WTC11 (cell line): ENCODE measurements at regions not wholly inside any gene's neighbourhood (a gene's known extent, or its start where the extent isn't known, plus 50 kb on each side); places are given as distances from the start of the nearest gene placed in this dataset.

ENCODE experiments used
- ATAC-seq: fragments of 200-7000 bp; cut with Tn5 transposase; 2 replicates; pipeline ENCODE4 v1.10.0; 2021; ENCODE audit warnings: mild to moderate bottlenecking, moderate library complexity
- CTCF ChIA-PET: fragments of 300-600 bp; sonication (Branson Sonifier 250); formaldehyde crosslinking; loops from one replicate; lab custom pipeline; 2021; ENCODE audit warnings: antibody characterized with exemption; lab: Charles Lee
- POLR2A ChIA-PET: fragments of 350-600 bp; sonication (Branson Sonifier 250); formaldehyde crosslinking; loops from one replicate; lab custom pipeline; 2021; ENCODE audit warnings: antibody characterized with exemption; lab: Charles Lee
- DNase-seq: peaks from one replicate; pipeline ENCODE4 v3.0.0; 2021; ENCODE audit warnings: low spot score
- H3K27ac Mint-ChIP-seq: 2 replicates; pipeline ENCODE4 v1.8.0; 2021; ENCODE audit warnings: mixed read lengths
- H3K27me3 Mint-ChIP-seq: 2 replicates; pipeline ENCODE4 v1.8.0; 2021; ENCODE audit warnings: low read depth, mild to moderate bottlenecking, moderate library complexity, mixed read lengths
- H3K36me3 Mint-ChIP-seq: 2 replicates; pipeline ENCODE4 v1.8.0; 2021; ENCODE audit warnings: mixed read lengths
- H3K4me1 Mint-ChIP-seq: 2 replicates; pipeline ENCODE4 v1.8.0; 2022; ENCODE audit warnings: mixed read lengths
- H3K4me3 Mint-ChIP-seq: 2 replicates; pipeline ENCODE4 v1.8.0; 2021; ENCODE audit warnings: mild to moderate bottlenecking, moderate library complexity, mixed read lengths
- H3K9me3 Mint-ChIP-seq: 2 replicates; pipeline ENCODE4 v1.8.0; 2021; ENCODE audit warnings: mixed read lengths
- ATF1 ChIP-seq: sonication (generic); formaldehyde crosslinking; IDR thresholded peaks from 2 replicates; pipeline ENCODE4 v1.8.1; 2023; ENCODE audit warnings: mild to moderate bottlenecking, moderate library complexity, missing genetic modification reagents
- CREM ChIP-seq: sonication (generic); formaldehyde crosslinking; IDR thresholded peaks from 2 replicates; pipeline ENCODE4 v1.8.1; 2022; ENCODE audit warnings: mild to moderate bottlenecking, missing genetic modification reagents, moderate library complexity
- JAZF1 ChIP-seq: fragments of 250-450 bp; sonication (Bioruptor Pico); IDR thresholded peaks from 2 replicates; pipeline ENCODE4 v1.9.0; 2021; ENCODE audit warnings: moderate library complexity, mild to moderate bottlenecking, inconsistent platforms
- NR3C1 ChIP-seq: sonication (generic); formaldehyde crosslinking; conservative IDR thresholded peaks from 2 replicates; pipeline ENCODE4 v1.8.1; 2023; ENCODE audit warnings: low read depth, mild to moderate bottlenecking, missing genetic modification reagents
- OVOL2 ChIP-seq: fragments of 250-450 bp; sonication (Bioruptor Pico); IDR thresholded peaks from 2 replicates; pipeline ENCODE4 v1.9.0; 2021; ENCODE audit warnings: mild to moderate bottlenecking, borderline replicate concordance
- SP1 ChIP-seq: sonication (generic); formaldehyde crosslinking; conservative IDR thresholded peaks from 2 replicates; pipeline ENCODE4 v1.8.1; 2022; ENCODE audit warnings: missing genetic modification reagents
- TP53 ChIP-seq: sonication (generic); formaldehyde crosslinking; IDR thresholded peaks from 2 replicates; pipeline ENCODE4 v1.8.1; 2023; ENCODE audit warnings: mild to moderate bottlenecking, missing genetic modification reagents
- ZNF121 ChIP-seq: sonication (generic); formaldehyde crosslinking; IDR thresholded peaks from 2 replicates; pipeline ENCODE4 v1.8.0; 2023; ENCODE audit warnings: missing genetic modification reagents
- ZNF219 ChIP-seq: sonication (generic); formaldehyde crosslinking; IDR thresholded peaks from 2 replicates; pipeline ENCODE4 v1.8.0; 2023; ENCODE audit warnings: missing genetic modification reagents, mild to moderate bottlenecking, borderline replicate concordance
- TF ChIP-seq, protein P1 (sequence below): sonication (generic); formaldehyde crosslinking; IDR thresholded peaks from 2 replicates; pipeline ENCODE4 v1.8.1; 2023; ENCODE audit warnings: mild to moderate bottlenecking, missing genetic modification reagents
- TF ChIP-seq, protein P2 (sequence below): sonication (generic); formaldehyde crosslinking; IDR thresholded peaks from 2 replicates; pipeline ENCODE4 v1.8.1; 2022; ENCODE audit warnings: low read depth, mild to moderate bottlenecking, moderate library complexity, missing genetic modification reagents, borderline replicate concordance
- TF ChIP-seq, protein P3 (sequence below): sonication (generic); formaldehyde crosslinking; IDR thresholded peaks from 2 replicates; pipeline ENCODE4 v1.8.0; 2022; ENCODE audit warnings: mild to moderate bottlenecking, missing genetic modification reagents
- TF ChIP-seq, protein P4 (sequence below): fragments of 250-450 bp; sonication (Bioruptor Pico); IDR thresholded peaks from 2 replicates; pipeline ENCODE4 v1.8.0; 2021; ENCODE audit warnings: mild to moderate bottlenecking
- TF ChIP-seq, protein P5 (sequence below): sonication (generic); formaldehyde crosslinking; IDR thresholded peaks from 2 replicates; pipeline ENCODE4 v1.8.0; 2022; ENCODE audit warnings: missing genetic modification reagents
- TF ChIP-seq, protein P6 (sequence below): sonication (generic); formaldehyde crosslinking; IDR thresholded peaks from 2 replicates; pipeline ENCODE4 v1.8.1; 2023; ENCODE audit warnings: mild to moderate bottlenecking, missing genetic modification reagents, moderate library complexity

DNA sequence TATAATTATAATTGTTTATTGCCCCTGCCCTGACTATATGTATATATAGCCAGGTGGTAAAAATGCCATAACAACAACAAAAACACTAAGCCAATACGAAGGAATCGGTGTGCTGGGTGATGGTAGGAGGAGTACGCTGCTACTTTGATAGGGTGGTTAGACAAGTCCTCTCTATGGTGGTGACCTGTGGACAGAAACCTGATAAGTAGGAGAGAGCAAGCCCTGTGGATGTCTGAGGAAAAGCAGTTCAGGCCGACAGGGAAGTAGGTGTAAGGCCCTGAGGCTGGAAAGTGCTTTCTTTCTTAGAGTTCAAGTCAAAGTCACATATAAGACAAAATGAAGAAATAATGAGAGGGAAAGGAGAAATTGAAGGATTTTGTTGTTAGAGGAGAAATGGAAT, 823.8 kb upstream of the CELF2 start (continued):
- TF ChIP-seq, protein P1, sequence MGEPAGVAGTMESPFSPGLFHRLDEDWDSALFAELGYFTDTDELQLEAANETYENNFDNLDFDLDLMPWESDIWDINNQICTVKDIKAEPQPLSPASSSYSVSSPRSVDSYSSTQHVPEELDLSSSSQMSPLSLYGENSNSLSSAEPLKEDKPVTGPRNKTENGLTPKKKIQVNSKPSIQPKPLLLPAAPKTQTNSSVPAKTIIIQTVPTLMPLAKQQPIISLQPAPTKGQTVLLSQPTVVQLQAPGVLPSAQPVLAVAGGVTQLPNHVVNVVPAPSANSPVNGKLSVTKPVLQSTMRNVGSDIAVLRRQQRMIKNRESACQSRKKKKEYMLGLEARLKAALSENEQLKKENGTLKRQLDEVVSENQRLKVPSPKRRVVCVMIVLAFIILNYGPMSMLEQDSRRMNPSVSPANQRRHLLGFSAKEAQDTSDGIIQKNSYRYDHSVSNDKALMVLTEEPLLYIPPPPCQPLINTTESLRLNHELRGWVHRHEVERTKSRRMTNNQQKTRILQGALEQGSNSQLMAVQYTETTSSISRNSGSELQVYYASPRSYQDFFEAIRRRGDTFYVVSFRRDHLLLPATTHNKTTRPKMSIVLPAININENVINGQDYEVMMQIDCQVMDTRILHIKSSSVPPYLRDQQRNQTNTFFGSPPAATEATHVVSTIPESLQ = no peak
- no peak for TF ChIP-seq ZNF121 (CRISPR knock-in tag)

DNA sequence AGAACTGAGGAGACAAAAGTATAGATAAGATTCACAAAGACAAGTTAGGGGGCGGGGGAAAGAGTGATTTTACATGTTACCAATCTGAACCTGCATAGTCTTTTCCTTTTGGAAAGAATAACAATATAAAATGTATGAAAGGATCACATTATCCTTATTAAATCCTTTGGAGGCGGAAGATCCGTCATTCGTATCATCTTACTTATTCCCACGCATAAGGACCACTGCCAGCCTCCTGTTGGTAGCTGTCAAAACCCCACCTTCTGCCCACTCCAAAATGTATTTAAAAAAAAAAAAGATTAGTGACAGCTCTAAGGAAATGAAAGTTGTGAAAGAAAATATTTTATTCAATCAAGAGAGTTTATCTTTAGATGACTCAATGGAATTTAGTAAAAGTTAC, 821.0 kb upstream of the CELF2 start:
- POLR2A ChIA-PET = no interaction called here

DNA sequence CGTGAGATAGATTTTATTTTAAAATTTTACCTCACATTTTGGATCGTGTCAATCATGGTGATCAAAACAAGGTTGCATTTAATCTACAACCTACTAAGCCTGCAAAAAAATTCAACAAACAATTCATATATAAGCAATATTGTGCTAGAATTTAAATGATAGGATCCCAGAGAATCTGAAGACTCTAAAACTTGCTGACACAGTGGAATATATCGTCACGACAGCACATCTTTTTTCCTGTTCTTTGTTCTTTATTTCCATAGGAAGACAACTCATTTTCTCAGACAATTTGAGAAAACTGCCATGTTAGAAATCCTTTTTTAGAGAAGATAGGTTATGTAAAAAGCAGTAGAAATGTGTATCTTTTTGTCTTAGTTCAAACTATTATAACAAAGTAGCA, 820.2 kb upstream of the CELF2 start:
- Mint-ChIP-seq H3K9me3 (peaks cover 6% of the 10 kb centered on the region; the same call in 1 of the 2 replicates), H3K4me1 (no peaks in the 10 kb centered on the region), H3K36me3 (no peaks in the 10 kb centered on the region), H3K27me3 (no peaks in the 10 kb centered on the region), H3K4me3 (no peak overlapping the region), H3K27ac (no peak overlapping the region)
- POLR2A ChIA-PET = no interaction called here
- CTCF ChIA-PET = no interaction called here
- DNase-seq (no peak), ATAC-seq (no peak)
- TF ChIP-seq TP53 (no peak), CREM (CRISPR knock-in tag) (no peak), NR3C1 (CRISPR knock-in tag) (no peak), ZNF219 (no peak), ATF1 (CRISPR knock-in tag) (no peak), OVOL2 (CRISPR knock-in tag) (no peak), JAZF1 (CRISPR knock-in tag) (no peak)
- TF ChIP-seq, protein P2, sequence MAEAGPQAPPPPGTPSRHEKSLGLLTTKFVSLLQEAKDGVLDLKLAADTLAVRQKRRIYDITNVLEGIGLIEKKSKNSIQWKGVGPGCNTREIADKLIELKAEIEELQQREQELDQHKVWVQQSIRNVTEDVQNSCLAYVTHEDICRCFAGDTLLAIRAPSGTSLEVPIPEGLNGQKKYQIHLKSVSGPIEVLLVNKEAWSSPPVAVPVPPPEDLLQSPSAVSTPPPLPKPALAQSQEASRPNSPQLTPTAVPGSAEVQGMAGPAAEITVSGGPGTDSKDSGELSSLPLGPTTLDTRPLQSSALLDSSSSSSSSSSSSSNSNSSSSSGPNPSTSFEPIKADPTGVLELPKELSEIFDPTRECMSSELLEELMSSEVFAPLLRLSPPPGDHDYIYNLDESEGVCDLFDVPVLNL (CRISPR knock-in tag) = no peak
- TF ChIP-seq, protein P3, sequence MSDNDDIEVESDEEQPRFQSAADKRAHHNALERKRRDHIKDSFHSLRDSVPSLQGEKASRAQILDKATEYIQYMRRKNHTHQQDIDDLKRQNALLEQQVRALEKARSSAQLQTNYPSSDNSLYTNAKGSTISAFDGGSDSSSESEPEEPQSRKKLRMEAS (CRISPR knock-in tag) = no peak
- TF ChIP-seq, protein P4, sequence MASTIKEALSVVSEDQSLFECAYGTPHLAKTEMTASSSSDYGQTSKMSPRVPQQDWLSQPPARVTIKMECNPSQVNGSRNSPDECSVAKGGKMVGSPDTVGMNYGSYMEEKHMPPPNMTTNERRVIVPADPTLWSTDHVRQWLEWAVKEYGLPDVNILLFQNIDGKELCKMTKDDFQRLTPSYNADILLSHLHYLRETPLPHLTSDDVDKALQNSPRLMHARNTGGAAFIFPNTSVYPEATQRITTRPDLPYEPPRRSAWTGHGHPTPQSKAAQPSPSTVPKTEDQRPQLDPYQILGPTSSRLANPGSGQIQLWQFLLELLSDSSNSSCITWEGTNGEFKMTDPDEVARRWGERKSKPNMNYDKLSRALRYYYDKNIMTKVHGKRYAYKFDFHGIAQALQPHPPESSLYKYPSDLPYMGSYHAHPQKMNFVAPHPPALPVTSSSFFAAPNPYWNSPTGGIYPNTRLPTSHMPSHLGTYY (CRISPR knock-in tag) = no peak
- TF ChIP-seq, protein P5, sequence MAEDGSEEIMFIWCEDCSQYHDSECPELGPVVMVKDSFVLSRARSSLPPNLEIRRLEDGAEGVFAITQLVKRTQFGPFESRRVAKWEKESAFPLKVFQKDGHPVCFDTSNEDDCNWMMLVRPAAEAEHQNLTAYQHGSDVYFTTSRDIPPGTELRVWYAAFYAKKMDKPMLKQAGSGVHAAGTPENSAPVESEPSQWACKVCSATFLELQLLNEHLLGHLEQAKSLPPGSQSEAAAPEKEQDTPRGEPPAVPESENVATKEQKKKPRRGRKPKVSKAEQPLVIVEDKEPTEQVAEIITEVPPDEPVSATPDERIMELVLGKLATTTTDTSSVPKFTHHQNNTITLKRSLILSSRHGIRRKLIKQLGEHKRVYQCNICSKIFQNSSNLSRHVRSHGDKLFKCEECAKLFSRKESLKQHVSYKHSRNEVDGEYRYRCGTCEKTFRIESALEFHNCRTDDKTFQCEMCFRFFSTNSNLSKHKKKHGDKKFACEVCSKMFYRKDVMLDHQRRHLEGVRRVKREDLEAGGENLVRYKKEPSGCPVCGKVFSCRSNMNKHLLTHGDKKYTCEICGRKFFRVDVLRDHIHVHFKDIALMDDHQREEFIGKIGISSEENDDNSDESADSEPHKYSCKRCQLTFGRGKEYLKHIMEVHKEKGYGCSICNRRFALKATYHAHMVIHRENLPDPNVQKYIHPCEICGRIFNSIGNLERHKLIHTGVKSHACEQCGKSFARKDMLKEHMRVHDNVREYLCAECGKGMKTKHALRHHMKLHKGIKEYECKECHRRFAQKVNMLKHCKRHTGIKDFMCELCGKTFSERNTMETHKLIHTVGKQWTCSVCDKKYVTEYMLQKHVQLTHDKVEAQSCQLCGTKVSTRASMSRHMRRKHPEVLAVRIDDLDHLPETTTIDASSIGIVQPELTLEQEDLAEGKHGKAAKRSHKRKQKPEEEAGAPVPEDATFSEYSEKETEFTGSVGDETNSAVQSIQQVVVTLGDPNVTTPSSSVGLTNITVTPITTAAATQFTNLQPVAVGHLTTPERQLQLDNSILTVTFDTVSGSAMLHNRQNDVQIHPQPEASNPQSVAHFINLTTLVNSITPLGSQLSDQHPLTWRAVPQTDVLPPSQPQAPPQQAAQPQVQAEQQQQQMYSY (CRISPR knock-in tag) = no peak
- TF ChIP-seq, protein P6, sequence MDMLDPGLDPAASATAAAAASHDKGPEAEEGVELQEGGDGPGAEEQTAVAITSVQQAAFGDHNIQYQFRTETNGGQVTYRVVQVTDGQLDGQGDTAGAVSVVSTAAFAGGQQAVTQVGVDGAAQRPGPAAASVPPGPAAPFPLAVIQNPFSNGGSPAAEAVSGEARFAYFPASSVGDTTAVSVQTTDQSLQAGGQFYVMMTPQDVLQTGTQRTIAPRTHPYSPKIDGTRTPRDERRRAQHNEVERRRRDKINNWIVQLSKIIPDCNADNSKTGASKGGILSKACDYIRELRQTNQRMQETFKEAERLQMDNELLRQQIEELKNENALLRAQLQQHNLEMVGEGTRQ (CRISPR knock-in tag) = no peak

More for the DNA sequence above, 821.0 kb upstream of the CELF2 start:
- H3K9me3 Mint-ChIP-seq = 0 out of 2 replicates have a peak, but pooled peaks cover 4% of the 10 kb centered on the region
- no peaks in the 10 kb centered on the region for H3K27me3 Mint-ChIP-seq
- H3K4me3 Mint-ChIP-seq = no peak overlapping the region
- no peaks in the 10 kb centered on the region for H3K4me1 Mint-ChIP-seq
- H3K27ac Mint-ChIP-seq = no peak overlapping the region
- DNase-seq = no peak
- CTCF ChIA-PET = no interaction called here
- ATAC-seq = no peak
- H3K36me3 Mint-ChIP-seq = no peaks in the 10 kb centered on the region
- TF ChIP-seq SP1 (CRISPR knock-in tag) = no peak
